OCI-LY1 (cell line): ENCODE measurements at regions not wholly inside any gene's neighbourhood (a gene's known extent, or its start where the extent isn't known, plus 50 kb on each side); places are given as distances from the start of the nearest gene placed in this dataset.
"Not testable (repeated sequence)": the region's sequence is repeated elsewhere in the genome, so short reads cannot be mapped to it uniquely, and the experiment has no call there.

Source experiments
- H2AFZ ChIP-seq: fragments of 200-600 bp; sonication (generic), shearing (Covaris generic); 2 replicates; pipeline ENCODE4 v1.6.0; 2014; ENCODE audit warnings: antibody characterized with exemption, mild to moderate bottlenecking, low read length
- H3F3A ChIP-seq: fragments of 200-600 bp; sonication (generic), shearing (Covaris generic); 2 replicates; pipeline ENCODE4 v1.6.0; 2014; ENCODE audit warnings: mild to moderate bottlenecking, antibody characterized with exemption, low read length, moderate library complexity; ENCODE audit not compliant: insufficient read depth
- H3K27ac ChIP-seq: fragments of 200-600 bp; sonication (generic); 2 replicates; pipeline ENCODE4 v1.5.1; 2014; ENCODE audit warnings: low read length, mixed run types, mild to moderate bottlenecking, low read depth; ENCODE audit not compliant: poor library complexity, severe bottlenecking
- H3K27me3 ChIP-seq: fragments of 200-600 bp; sonication (generic); 2 replicates; pipeline ENCODE4 v1.6.0; 2014; ENCODE audit warnings: antibody characterized with exemption, mild to moderate bottlenecking, low read length, moderate library complexity; ENCODE audit not compliant: insufficient read depth
- H3K36me3 ChIP-seq: fragments of 200-600 bp; sonication (generic); 2 replicates; pipeline ENCODE4 v1.6.1; 2014; ENCODE audit warnings: mild to moderate bottlenecking, antibody characterized with exemption, low read length, moderate library complexity, mixed read lengths; ENCODE audit not compliant: insufficient read depth
- H3K4me1 ChIP-seq: fragments of 200-600 bp; sonication (generic); 2 replicates; pipeline ENCODE4 v1.5.1; 2014; ENCODE audit warnings: mild to moderate bottlenecking, low read length, moderate library complexity; ENCODE audit not compliant: insufficient read depth, severe bottlenecking
- H3K4me2 ChIP-seq: fragments of 200-600 bp; sonication (generic), shearing (Covaris generic); 2 replicates; pipeline ENCODE4 v1.6.1; 2014; ENCODE audit warnings: low read length
- H3K4me3 ChIP-seq: fragments of 200-600 bp; sonication (generic); 2 replicates; pipeline ENCODE4 v1.5.1; 2014; ENCODE audit warnings: low read length, low read depth, mild to moderate bottlenecking, mixed read lengths; ENCODE audit not compliant: poor library complexity, severe bottlenecking
- H3K79me2 ChIP-seq: fragments of 200-600 bp; shearing (Covaris generic); 2 replicates; pipeline ENCODE4 v1.6.1; 2016; ENCODE audit warnings: mixed run types, low read length, mixed read lengths; ENCODE audit not compliant: insufficient read depth
- H3K9ac ChIP-seq: fragments of 200-600 bp; sonication (generic), shearing (Covaris generic); 2 replicates; pipeline ENCODE4 v1.6.1; 2014; ENCODE audit warnings: mild to moderate bottlenecking, low read length, mixed read lengths
- H3K9me2 ChIP-seq: fragments of 200-600 bp; sonication (generic), shearing (Covaris generic); 2 replicates; pipeline ENCODE4 v1.6.1; 2014; ENCODE audit warnings: low read depth, mild to moderate bottlenecking, low read length, mixed read lengths
- H3K9me3 ChIP-seq: fragments of 200-600 bp; shearing (Covaris generic); 2 replicates; pipeline ENCODE4 v1.6.1; 2014; ENCODE audit warnings: low read length, mixed read lengths
- H4K20me1 ChIP-seq: fragments of 200-600 bp; sonication (generic), shearing (Covaris generic); 2 replicates; pipeline ENCODE4 v1.6.0; 2016; ENCODE audit warnings: mild to moderate bottlenecking, low read length; ENCODE audit not compliant: insufficient read depth
- CTCF ChIP-seq: fragments of 200-600 bp; sonication (generic), shearing (Covaris generic); IDR thresholded peaks from 2 replicates; pipeline ENCODE4 v1.5.1; 2017; ENCODE audit warnings: mild to moderate bottlenecking, antibody characterized with exemption, low read length, moderate library complexity, mixed read lengths
- EZH2 ChIP-seq: fragments of 200-600 bp; sonication (generic), shearing (Covaris generic); IDR thresholded peaks from 2 replicates; pipeline ENCODE4 v1.8.0; 2017; ENCODE audit warnings: borderline replicate concordance, mixed run types, mild to moderate bottlenecking, antibody characterized with exemption, low read length, moderate library complexity, mixed read lengths

GRCh38 chr6:68226460-68226859, 408.6 kb upstream of the ADGRB3 start:
- Histone ChIP-seq H3K4me1 (no peaks in the 10 kb centered on the region), H3K27ac (no peak overlapping the region), H3K36me3 (no peaks in the 10 kb centered on the region), H3K9ac (no peak overlapping the region), H4K20me1 (no peaks in the 10 kb centered on the region), H3K27me3 (no peaks in the 10 kb centered on the region), H3K9me3 (no peaks in the 10 kb centered on the region), H3K9me2 (no peaks in the 10 kb centered on the region), H2AFZ (no peak overlapping the region), H3K79me2 (no peaks in the 10 kb centered on the region), H3K4me3 (no peak overlapping the region), H3K4me2 (no peak overlapping the region), H3F3A (no peaks in the 10 kb centered on the region)
- no peak for TF ChIP-seq EZH2
- TF ChIP-seq CTCF, result peak; percentile 73

- Histone ChIP-seq H3K4me3 (no peak overlapping the region), H3K36me3 (no peaks in the 10 kb centered on the region), H4K20me1 (no peaks in the 10 kb centered on the region), H3K9me2 (no peaks in the 10 kb centered on the region), H3K27ac (no peak overlapping the region), H2AFZ (no peak overlapping the region), H3K9ac (no peak overlapping the region), H3K27me3 (no peaks in the 10 kb centered on the region), H3K79me2 (no peaks in the 10 kb centered on the region), H3K9me3 (no peaks in the 10 kb centered on the region), H3K4me2 (no peak overlapping the region), H3K4me1 (no peaks in the 10 kb centered on the region), H3F3A (no peaks in the 10 kb centered on the region)
- TF ChIP-seq EZH2 (no peak), CTCF (no peak)
These were observed 409.4 kb upstream of the ADGRB3 start for GRCh38 chr6:68225729-68226128.

GRCh38 chr6:68211242-68211795, 423.8 kb upstream of the ADGRB3 start:
- Histone ChIP-seq H3K36me3 (no peaks in the 10 kb centered on the region), H2AFZ (no peak overlapping the region), H3K9ac (no peak overlapping the region), H3K9me3 (no peaks in the 10 kb centered on the region), H3K4me2 (no peak overlapping the region), H3K4me1 (no peaks in the 10 kb centered on the region), H3K27me3 (no peaks in the 10 kb centered on the region), H4K20me1 (no peaks in the 10 kb centered on the region), H3K27ac (no peak overlapping the region), H3K4me3 (no peak overlapping the region), H3K79me2 (no peaks in the 10 kb centered on the region), H3F3A (no peaks in the 10 kb centered on the region), H3K9me2 (no peaks in the 10 kb centered on the region)
- TF ChIP-seq CTCF (no peak), EZH2 (no peak)

- not testable (repeated sequence) for H3K36me3 ChIP-seq
These were observed 427.5 kb upstream of the ADGRB3 start for GRCh38 chr6:68207612-68208011.

More at GRCh38 chr6:68207612-68208011, 427.5 kb upstream of the ADGRB3 start:
- H3F3A ChIP-seq, H3K9me3 ChIP-seq, H3K27me3 ChIP-seq, H3K9me2 ChIP-seq, H3K4me3 ChIP-seq, H2AFZ ChIP-seq, H3K27ac ChIP-seq, H3K4me2 ChIP-seq, H3K9ac ChIP-seq, H4K20me1 ChIP-seq, H3K79me2 ChIP-seq, H3K4me1 ChIP-seq: not testable (repeated sequence)
